ENCODE measurements at regions not wholly inside any gene's neighbourhood (a gene's known extent, or its start where the extent isn't known, plus 50 kb on each side); places are given as distances from the start of the nearest gene placed in this dataset.

GRCh38 chr7:41275255-41275654 is 427.6 kb downstream of the INHBA start (continued):
- TF ChIP-seq, protein P1, sequence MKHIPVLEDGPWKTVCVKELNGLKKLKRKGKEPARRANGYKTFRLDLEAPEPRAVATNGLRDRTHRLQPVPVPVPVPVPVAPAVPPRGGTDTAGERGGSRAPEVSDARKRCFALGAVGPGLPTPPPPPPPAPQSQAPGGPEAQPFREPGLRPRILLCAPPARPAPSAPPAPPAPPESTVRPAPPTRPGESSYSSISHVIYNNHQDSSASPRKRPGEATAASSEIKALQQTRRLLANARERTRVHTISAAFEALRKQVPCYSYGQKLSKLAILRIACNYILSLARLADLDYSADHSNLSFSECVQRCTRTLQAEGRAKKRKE (CRISPR knock-in tag; IDR thresholded peaks at IDR 0.05; ENCODE audit: low read depth): no peak

DNA sequence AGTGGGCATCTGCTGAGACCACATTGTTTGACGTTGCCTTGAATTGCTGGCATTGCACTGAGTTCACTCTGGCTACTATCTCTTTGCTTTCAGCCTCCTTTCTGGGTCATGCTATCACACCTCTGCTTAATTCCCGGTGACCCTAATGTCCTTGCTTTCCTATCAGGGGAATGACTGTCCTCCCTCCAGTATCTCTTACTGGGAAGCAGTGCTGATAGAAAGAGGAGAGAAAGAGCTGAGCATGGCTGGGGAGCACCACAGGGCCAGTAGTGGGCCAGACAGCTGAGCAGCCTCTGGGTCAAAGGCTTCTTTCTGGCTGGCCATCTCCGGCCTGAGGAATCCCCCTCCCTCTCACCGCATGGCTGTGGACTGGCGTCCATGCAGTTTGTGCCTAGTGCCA is 428.7 kb downstream of the INHBA start:
- no peaks in the 10 kb centered on the region for H3K9me3 ChIP-seq
- no peak for FAIRE-seq
- no peak overlapping the region for H3K4me3 ChIP-seq
- DNase-seq (ENCODE audit: low read depth in 1 of 2, low spot score in 1 of 2): no peak
- no peak for ATAC-seq
- WGBS (ENCODE audit: missing lambda C conversion rate): 28% methylated on average over 2 of the region's 5 CpGs
- TF ChIP-seq NPAS2 (CRISPR knock-in tag; IDR thresholded peaks at IDR 0.05; ENCODE audit: borderline replicate concordance) (no peak), BHLHE40 (IDR thresholded peaks at IDR 0.05; ENCODE audit: low read depth, low read length) (no peak), HDAC2 (IDR thresholded peaks at IDR 0.05) (no peak), HEYL (CRISPR knock-in tag; IDR thresholded peaks at IDR 0.05) (no peak)
- no peak overlapping the region for H3K4me2 ChIP-seq
- CTCF ChIA-PET: no interaction called here
- no peak overlapping the region for H3K27ac ChIP-seq
- POLR2A ChIA-PET: no interaction called here
- no peaks in the 10 kb centered on the region for H3K4me1 ChIP-seq

DNA sequence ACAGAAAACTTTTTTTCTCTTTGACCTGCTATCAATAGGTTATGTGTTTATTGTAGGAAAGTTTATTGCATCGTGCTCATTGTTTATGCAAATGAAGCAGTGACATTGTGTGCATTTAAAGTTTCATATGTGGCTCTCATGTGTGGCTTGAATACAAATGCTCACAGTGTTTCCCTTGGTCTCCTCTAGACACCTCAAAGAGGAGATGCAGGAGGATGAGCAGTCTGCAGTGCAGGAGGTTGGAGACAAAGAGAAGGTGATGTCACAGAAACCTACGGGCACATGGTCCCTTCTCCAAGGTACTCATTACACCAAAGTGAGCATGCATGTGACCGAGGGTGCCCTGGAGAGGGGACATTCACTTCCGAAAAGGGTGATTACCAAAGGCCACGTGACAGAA is 430.2 kb downstream of the INHBA start:
- Histone ChIP-seq H3K27ac (no peak overlapping the region), H3K4me1 (no peaks in the 10 kb centered on the region), H3K4me2 (no peak overlapping the region), H3K9me3 (no peaks in the 10 kb centered on the region), H3K4me3 (no peak overlapping the region)
- CTCF ChIA-PET: no interaction called here
- WGBS (ENCODE audit: missing lambda C conversion rate): 5% methylated on average over 5 of the region's 5 CpGs
- DNase-seq (ENCODE audit: low read depth in 1 of 2, low spot score in 1 of 2): no peak
- TF ChIP-seq ELK1 (IDR thresholded peaks at IDR 0.05; ENCODE audit: low read depth, low read length) (no peak), HOXB5 (CRISPR knock-in tag; IDR thresholded peaks at IDR 0.05) (no peak), HMGXB4 (CRISPR knock-in tag; IDR thresholded peaks at IDR 0.05; ENCODE audit: borderline replicate concordance) (no peak), POLR2AphosphoS2 (conservative IDR thresholded peaks at IDR 0.05; ENCODE audit: low read length) (no peak), CHD4 (IDR thresholded peaks at IDR 0.05; ENCODE audit: borderline replicate concordance) (no peak), SMC3 (IDR thresholded peaks at IDR 0.05) (no peak), EHF (CRISPR knock-in tag; IDR thresholded peaks at IDR 0.05) (no peak)
- TF ChIP-seq, protein P2, sequence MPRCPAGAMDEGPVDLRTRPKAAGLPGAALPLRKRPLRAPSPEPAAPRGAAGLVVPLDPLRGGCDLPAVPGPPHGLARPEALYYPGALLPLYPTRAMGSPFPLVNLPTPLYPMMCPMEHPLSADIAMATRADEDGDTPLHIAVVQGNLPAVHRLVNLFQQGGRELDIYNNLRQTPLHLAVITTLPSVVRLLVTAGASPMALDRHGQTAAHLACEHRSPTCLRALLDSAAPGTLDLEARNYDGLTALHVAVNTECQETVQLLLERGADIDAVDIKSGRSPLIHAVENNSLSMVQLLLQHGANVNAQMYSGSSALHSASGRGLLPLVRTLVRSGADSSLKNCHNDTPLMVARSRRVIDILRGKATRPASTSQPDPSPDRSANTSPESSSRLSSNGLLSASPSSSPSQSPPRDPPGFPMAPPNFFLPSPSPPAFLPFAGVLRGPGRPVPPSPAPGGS (IDR thresholded peaks at IDR 0.05): no peak
- no peak for FAIRE-seq
- POLR2A ChIA-PET: no interaction called here
- no peak for ATAC-seq

- 30% methylated on average over 2 of the region's 2 CpGs for WGBS (ENCODE audit: missing lambda C conversion rate)
- FAIRE-seq (no peak), DNase-seq (ENCODE audit: low read depth in 1 of 2, low spot score in 1 of 2) (no peak), ATAC-seq (no peak)
- H3K4me2 ChIP-seq: no peak overlapping the region
- H3K27ac ChIP-seq: no peak overlapping the region
- no peaks in the 10 kb centered on the region for H3K9me3 ChIP-seq
- ChIA-PET CTCF (no interaction called here), POLR2A (no interaction called here)
- no peaks in the 10 kb centered on the region for H3K4me1 ChIP-seq
- TF ChIP-seq ZNF302 (CRISPR knock-in tag; IDR thresholded peaks at IDR 0.05) (no peak), RNF2 (IDR thresholded peaks at IDR 0.05; ENCODE audit: borderline replicate concordance, low read depth) (no peak), KDM5A (IDR thresholded peaks at IDR 0.05) (no peak), EHMT2 (IDR thresholded peaks at IDR 0.05; ENCODE audit: low read depth) (no peak), HEYL (CRISPR knock-in tag; IDR thresholded peaks at IDR 0.05) (no peak), PBX3 (IDR thresholded peaks at IDR 0.05) (no peak), CHD4 (IDR thresholded peaks at IDR 0.05; ENCODE audit: borderline replicate concordance) (no peak), POLR2AphosphoS2 (conservative IDR thresholded peaks at IDR 0.05; ENCODE audit: low read length) (no peak)
- no peak overlapping the region for H3K4me3 ChIP-seq
Measured at GRCh38 chr7:41268878-41269277, 434.0 kb downstream of the INHBA start.

Measured in A549 (cell line).